Duodenal mucosa (tissue), 2 donors: ENCODE measurements at regions not wholly inside any gene's neighbourhood (a gene's known extent, or its start where the extent isn't known, plus 50 kb on each side); places are given as distances from the start of the nearest gene placed in this dataset.

Source experiments
- H3K27ac ChIP-seq: one replicate; pipeline ENCODE4 v1.7.0; 2013; ENCODE audit warnings: low read depth, low read length
- H3K27me3 ChIP-seq, 2 donors: one replicate each; pipeline ENCODE4 v1.7.0; 2013; ENCODE audit warnings: low read length in 2 of 2, control low read depth in 1 of 2; ENCODE audit not compliant: insufficient read depth in 2 of 2, control insufficient read depth in 1 of 2
- H3K36me3 ChIP-seq, 2 donors: one replicate each; pipeline ENCODE4 v1.7.0; 2013; ENCODE audit warnings: low read length in 2 of 2, control low read depth in 1 of 2; ENCODE audit not compliant: insufficient read depth in 2 of 2, control insufficient read depth in 1 of 2
- H3K4me1 ChIP-seq, 2 donors: one replicate each; pipeline ENCODE4 v1.7.0; 2013; ENCODE audit warnings: low read length in 2 of 2, control low read depth in 1 of 2; ENCODE audit not compliant: insufficient read depth in 2 of 2, control insufficient read depth in 1 of 2
- H3K4me3 ChIP-seq, 2 donors: one replicate each; pipeline ENCODE4 v1.7.0; 2013; ENCODE audit warnings: low read length in 2 of 2, low read depth in 1 of 2
- H3K9ac ChIP-seq, 2 donors: one replicate each; pipeline ENCODE4 v1.7.0; 2013; ENCODE audit warnings: low read length in 2 of 2, low read depth in 1 of 2
- H3K9me3 ChIP-seq, 2 donors: one replicate each; pipeline ENCODE4 v1.7.0; 2013; ENCODE audit warnings: low read length in 2 of 2, control low read depth in 1 of 2; ENCODE audit not compliant: control insufficient read depth in 1 of 2

- Histone ChIP-seq H3K27me3 (no peaks in the 10 kb centered on the region), H3K9me3 (no peaks in the 10 kb centered on the region), H3K9ac (no peak overlapping the region), H3K4me3 (no peak overlapping the region), H3K27ac (no peak overlapping the region), H3K36me3 (no peaks in the 10 kb centered on the region), H3K4me1 (no peaks in the 10 kb centered on the region)
Measured at GRCh38 chr20:40753472-40753871, 64.4 kb upstream of the MAFB start.

DNA sequence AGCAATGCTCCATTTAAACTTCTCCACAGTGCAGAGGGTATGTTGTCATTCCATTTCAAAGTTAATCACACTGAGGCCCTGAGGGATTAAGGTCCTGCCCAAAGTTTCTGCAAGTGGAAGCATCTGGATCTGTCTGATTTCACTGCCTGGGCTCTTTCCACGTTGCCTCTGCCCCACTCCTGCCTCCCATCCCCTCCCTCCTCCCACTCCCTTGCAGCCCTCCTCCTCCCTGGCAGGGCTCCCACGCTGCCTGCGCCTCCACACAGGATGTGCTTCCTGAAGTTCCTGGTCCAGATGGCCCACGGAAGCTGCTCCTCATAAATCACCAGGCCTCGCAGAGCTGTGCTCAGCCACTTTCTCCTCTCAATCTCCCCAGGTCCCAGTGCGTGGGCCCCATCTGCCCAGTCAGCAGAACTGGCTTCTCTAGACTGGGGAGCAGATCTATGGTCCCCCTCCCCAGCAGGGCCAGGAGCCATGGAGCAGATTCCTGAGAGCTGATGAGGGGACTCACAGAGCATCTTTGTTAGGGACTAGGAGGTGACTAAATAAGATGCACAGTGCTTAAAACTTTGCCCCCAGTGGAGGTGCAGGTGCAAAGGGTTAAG, 65.4 kb upstream of the MAFB start:
- H3K27ac ChIP-seq, result no peak overlapping the region
- H3K4me3 ChIP-seq, result no peak overlapping the region
- no peaks in the 10 kb centered on the region for H3K27me3 ChIP-seq
- H3K9me3 ChIP-seq, result no peaks in the 10 kb centered on the region
- H3K4me1 ChIP-seq, result no peaks in the 10 kb centered on the region
- no peaks in the 10 kb centered on the region for H3K36me3 ChIP-seq
- H3K9ac ChIP-seq, result no peak overlapping the region

- no peak overlapping the region for H3K9ac ChIP-seq
- no peaks in the 10 kb centered on the region for H3K9me3 ChIP-seq
- no peak overlapping the region for H3K27ac ChIP-seq
- H3K36me3 ChIP-seq, result no peaks in the 10 kb centered on the region
- H3K4me3 ChIP-seq, result no peak overlapping the region
- H3K27me3 ChIP-seq, result no peaks in the 10 kb centered on the region
- no peaks in the 10 kb centered on the region for H3K4me1 ChIP-seq
Measured at GRCh38 chr20:40757087-40757486, 68.1 kb upstream of the MAFB start.

- Histone ChIP-seq H3K27me3 (no peaks in the 10 kb centered on the region), H3K9me3 (no peaks in the 10 kb centered on the region), H3K4me3 (no peak overlapping the region), H3K4me1 (no peaks in the 10 kb centered on the region), H3K27ac (no peak overlapping the region), H3K9ac (no peak overlapping the region), H3K36me3 (no peaks in the 10 kb centered on the region)
Measured at GRCh38 chr20:40758790-40759189, 69.8 kb upstream of the MAFB start.

- Histone ChIP-seq H3K27ac (no peak overlapping the region), H3K4me1 (no peaks in the 10 kb centered on the region), H3K36me3 (no peaks in the 10 kb centered on the region), H3K27me3 (no peaks in the 10 kb centered on the region), H3K9ac (no peak overlapping the region), H3K9me3 (no peaks in the 10 kb centered on the region), H3K4me3 (no peak overlapping the region)
Measured at GRCh38 chr20:40760399-40760798, 71.4 kb upstream of the MAFB start.

- Histone ChIP-seq H3K27me3 (no peaks in the 10 kb centered on the region), H3K36me3 (no peaks in the 10 kb centered on the region), H3K27ac (no peak overlapping the region), H3K9me3 (no peaks in the 10 kb centered on the region), H3K9ac (no peak overlapping the region), H3K4me1 (no peaks in the 10 kb centered on the region), H3K4me3 (no peak overlapping the region)
Measured at GRCh38 chr20:40763646-40764295, 74.7 kb upstream of the MAFB start.

- H3K27ac ChIP-seq, result no peak overlapping the region
- H3K4me1 ChIP-seq, result no peaks in the 10 kb centered on the region
Measured at GRCh38 chr20:40765814-40766480, 76.9 kb upstream of the MAFB start.

DNA sequence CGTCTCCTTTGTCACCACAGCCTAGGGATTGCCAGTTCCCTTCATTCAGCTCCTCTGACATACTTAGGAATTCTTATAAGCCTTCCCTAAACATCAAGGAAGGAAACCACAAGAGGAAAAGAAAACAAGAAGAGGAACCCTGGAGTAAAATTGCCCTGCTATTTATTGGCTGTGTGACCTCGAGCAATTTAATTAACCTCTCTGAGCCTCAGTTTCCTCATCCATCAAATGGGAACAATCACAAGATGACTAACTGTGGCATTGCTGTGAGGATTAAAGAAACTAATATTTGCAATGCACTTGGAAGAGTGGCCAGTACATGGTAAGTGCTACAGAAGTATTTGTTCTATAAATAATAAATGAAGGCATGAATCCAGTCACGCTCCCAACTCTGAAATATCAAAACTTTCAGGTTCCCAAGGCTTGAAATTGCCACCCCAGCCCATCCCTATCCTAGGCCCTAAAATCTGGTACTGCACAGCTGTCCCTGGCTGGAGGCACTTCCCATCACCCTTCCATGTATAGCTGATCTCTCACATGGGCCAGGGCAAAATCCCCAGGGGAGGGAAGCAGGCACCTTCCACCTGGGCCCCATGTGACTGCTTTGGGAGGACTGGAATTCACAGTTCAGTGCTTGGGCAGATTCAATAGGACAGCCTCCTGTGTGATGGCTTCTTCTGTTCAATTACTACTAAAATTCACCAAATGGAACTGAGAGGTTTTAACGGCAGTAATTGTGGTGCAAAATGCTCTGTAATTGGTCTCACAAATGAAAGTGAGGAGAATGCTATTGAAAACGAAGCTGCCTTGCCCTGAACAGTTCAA, 78.0 kb upstream of the MAFB start:
- H3K4me1 ChIP-seq, result no peaks in the 10 kb centered on the region
- no peaks in the 10 kb centered on the region for H3K36me3 ChIP-seq
- no peak overlapping the region for H3K27ac ChIP-seq
- H3K27me3 ChIP-seq, result no peaks in the 10 kb centered on the region
- H3K9ac ChIP-seq, result no peak overlapping the region
- no peak overlapping the region for H3K4me3 ChIP-seq
- no peaks in the 10 kb centered on the region for H3K9me3 ChIP-seq

More at GRCh38 chr20:40765814-40766480, 76.9 kb upstream of the MAFB start:
- no peaks in the 10 kb centered on the region for H3K27me3 ChIP-seq
- no peak overlapping the region for H3K9ac ChIP-seq
- no peak overlapping the region for H3K4me3 ChIP-seq
- H3K9me3 ChIP-seq, result no peaks in the 10 kb centered on the region
- no peaks in the 10 kb centered on the region for H3K36me3 ChIP-seq

DNA sequence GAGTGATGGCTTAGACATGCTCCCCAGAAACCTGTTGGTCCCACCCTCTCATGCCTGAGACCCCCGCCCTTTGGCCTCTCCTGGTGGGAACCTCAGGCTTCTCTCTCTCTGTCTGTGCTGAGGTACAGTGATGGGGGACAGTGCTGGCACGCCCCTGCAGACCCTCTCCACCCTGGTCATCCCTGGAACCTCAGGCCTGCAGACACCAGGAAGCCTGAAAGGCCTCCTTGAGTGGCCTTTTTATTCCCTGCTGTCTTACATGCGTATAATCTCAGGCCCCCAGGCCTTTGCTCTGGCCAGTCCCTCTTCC, 78.5 kb upstream of the MAFB start:
- H3K27ac ChIP-seq, result no peak overlapping the region
- no peaks in the 10 kb centered on the region for H3K27me3 ChIP-seq
- no peaks in the 10 kb centered on the region for H3K4me1 ChIP-seq
- no peak overlapping the region for H3K4me3 ChIP-seq
- H3K9ac ChIP-seq, result no peak overlapping the region
- H3K9me3 ChIP-seq, result no peaks in the 10 kb centered on the region
- no peaks in the 10 kb centered on the region for H3K36me3 ChIP-seq

DNA sequence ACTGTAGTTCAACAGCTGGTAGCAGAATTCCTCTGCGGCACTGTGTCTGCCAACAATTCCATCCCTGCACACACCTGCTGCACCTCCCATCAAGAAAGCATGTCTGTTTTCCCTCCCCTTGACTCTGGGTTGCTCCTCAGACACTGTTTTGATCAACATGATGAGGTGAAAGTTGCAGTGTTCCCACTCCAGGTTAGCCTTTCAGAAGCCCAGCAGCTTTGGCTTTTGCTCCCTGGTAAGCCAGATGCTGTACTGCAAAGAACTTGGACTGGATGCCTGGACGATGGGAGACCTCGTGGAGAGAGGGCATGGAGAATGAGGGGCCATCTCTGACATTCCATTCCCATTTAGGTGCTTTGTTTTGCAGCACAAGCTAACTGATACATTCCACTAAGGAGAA, 79.1 kb upstream of the MAFB start:
- Histone ChIP-seq H3K9ac (no peak overlapping the region), H3K4me3 (no peak overlapping the region), H3K36me3 (no peaks in the 10 kb centered on the region), H3K27ac (no peak overlapping the region), H3K27me3 (no peaks in the 10 kb centered on the region), H3K9me3 (no peaks in the 10 kb centered on the region), H3K4me1 (no peaks in the 10 kb centered on the region)
